ENCODE measurements at regions not wholly inside any gene's neighbourhood (a gene's known extent, or its start where the extent isn't known, plus 50 kb on each side); places are given as distances from the start of the nearest gene placed in this dataset.
A peak's percentile ranks its signal among the peaks of the same experiment; 100 is the strongest.

- H2BK20ac ChIP-seq (ENCODE audit: low read length) = peak overlapping the region; percentile 97
- no peak overlapping the region for H3K56ac ChIP-seq (replicated peaks; ENCODE audit: insufficient read length, low read depth, low read length)
- peaks cover 8 to 17% of the 10 kb centered on the region in 2 experiments for H3K9me3 ChIP-seq (ENCODE audit: insufficient read depth in 2 of 2, low read depth in 1 of 2, low read length in 1 of 2)
- no peak overlapping the region for H3K4ac ChIP-seq (replicated peaks; ENCODE audit: insufficient read length, low read depth, low read length)
- WGBS, 2 experiments (ENCODE audit: extremely low coverage in 1 of 2, insufficient coverage in 1 of 2, insufficient read length in 1 of 2, insufficient replicate concordance in 2 of 2, low coverage in 1 of 2, low lambda C conversion rate in 2 of 2, missing lambda C conversion rate in 1 of 2) = 91% methylated on average over 2 of the region's 2 CpGs; no CpG with 5 or more reads in 1 of the 2 experiments
- no peak overlapping the region for H3K18ac ChIP-seq (ENCODE audit: extremely low read depth, low read length)
- no peaks in the 10 kb centered on the region; a peak in 1 of 7 replicates for H3K27me3 ChIP-seq (replicated peaks in 1 of 4; ENCODE audit: control insufficient read depth in 3 of 4, extremely low read depth in 1 of 4, insufficient read depth in 3 of 4, low read length in 3 of 4)
- H3K9ac ChIP-seq (replicated peaks in 1 of 4; ENCODE audit: extremely low read depth in 1 of 4, low read depth in 3 of 4, low read length in 3 of 4) = no peak overlapping the region
- H2BK5ac ChIP-seq (ENCODE audit: low read depth, low read length) = no peak overlapping the region; the same call in none of the 2 replicates
- H4K8ac ChIP-seq (ENCODE audit: extremely low read depth, insufficient read depth, low read length) = no peak overlapping the region
- H4K5ac ChIP-seq (ENCODE audit: insufficient read length, low read depth, low read length) = no peak overlapping the region
- peak overlapping the region; percentile 52 for H4K91ac ChIP-seq (replicated peaks; ENCODE audit: insufficient read length, low read length)
- H2BK15ac ChIP-seq (ENCODE audit: low read length) = peak overlapping the region; percentile 62; the same call in 1 of the 2 replicates
- H3K36me3 ChIP-seq (ENCODE audit: control insufficient read depth in 2 of 4, insufficient read depth in 4 of 4, low read length in 3 of 4) = peaks cover 0 to 3% (median under 1%) of the 10 kb centered on the region in 4 experiments; a peak in 1 of 8 replicates
- no peak for FAIRE-seq
- no peak overlapping the region for H3K4me3 ChIP-seq (ENCODE audit: extremely low read depth in 1 of 4, insufficient read depth in 2 of 4, low read depth in 3 of 4, low read length in 4 of 4)
- no peaks in the 10 kb centered on the region for H3K23me2 ChIP-seq (ENCODE audit: low read depth, low read length)
- no peak overlapping the region for H3K14ac ChIP-seq (ENCODE audit: insufficient read length)
- no peak overlapping the region for H2BK120ac ChIP-seq (replicated peaks; ENCODE audit: low read depth, low read length)
- no peaks in the 10 kb centered on the region for H3K79me1 ChIP-seq (ENCODE audit: low read depth, low read length)
- peaks cover 0 to 3% (median 0%) of the 10 kb centered on the region in 4 experiments; a peak in 1 of 7 replicates for H3K4me1 ChIP-seq (replicated peaks in 1 of 4; ENCODE audit: control insufficient read depth in 3 of 4, insufficient read depth in 4 of 4, low read length in 3 of 4)
- POLR2A ChIA-PET (ENCODE audit: partially characterized antibody) = no interaction called here
- no peaks in the 10 kb centered on the region for H3K79me2 ChIP-seq (ENCODE audit: control insufficient read depth in 1 of 2, insufficient read depth in 2 of 2, low read length in 2 of 2)
- H3K23ac ChIP-seq (ENCODE audit: insufficient read length) = no peak overlapping the region
- 0 out of 2 replicates have a peak overlapping the region, but pooled peaks have one; percentile 43 for H2AFZ ChIP-seq (ENCODE audit: low read length)
- H3K4me2 ChIP-seq (ENCODE audit: insufficient read depth in 1 of 2, low read depth in 2 of 2, low read length in 2 of 2) = no peak overlapping the region
- H4K20me1 ChIP-seq (replicated peaks in 1 of 2; ENCODE audit: control insufficient read depth in 1 of 2, insufficient read depth in 2 of 2, low read length in 2 of 2) = no peaks in the 10 kb centered on the region
- H2AK5ac ChIP-seq (ENCODE audit: low read depth, low read length) = no peak overlapping the region
- CTCF ChIA-PET (ENCODE audit: partially characterized antibody) = interaction anchor here (0.6 to 0.8 kb wide), 3 partner anchors 18 to 141 kb away, joined by 3 to 4 read pairs (median 3); no protein-coding TSS in a partner anchor
- DNase-seq (ENCODE audit: low read depth in 1 of 2, low spot score in 2 of 2) = no peak
- no peak overlapping the region for H3K27ac ChIP-seq (ENCODE audit: low read depth, low read length)
- H2BK12ac ChIP-seq (ENCODE audit: low read depth, low read length) = peak overlapping the region; percentile 71; the same call in 1 of the 2 replicates
- TF ChIP-seq RNF2 (IDR thresholded peaks at IDR 0.05; ENCODE audit: borderline replicate concordance, low read depth, low read length, missing control alignments, poor library complexity, severe bottlenecking) (no peak), SP4 (IDR thresholded peaks at IDR 0.05; ENCODE audit: low read length) (no peak), TBP (IDR thresholded peaks at IDR 0.05; ENCODE audit: low read depth, low read length) (no peak), SIRT6 (IDR thresholded peaks at IDR 0.05; ENCODE audit: low read length) (no peak), ASH2L (IDR thresholded peaks at IDR 0.05; ENCODE audit: low read length) (no peak), SP2 (IDR thresholded peaks at IDR 0.05; ENCODE audit: low read length) (no peak), CEBPB (IDR thresholded peaks at IDR 0.05; ENCODE audit: low read depth, low read length) (no peak), CTBP2 (IDR thresholded peaks at IDR 0.05; ENCODE audit: borderline replicate concordance, insufficient read depth, insufficient read length, low read length) (no peak), JUND (IDR thresholded peaks at IDR 0.05; ENCODE audit: low read length) (no peak), TAF1 (IDR thresholded peaks at IDR 0.05; ENCODE audit: low read depth, low read length) (no peak), BRCA1 (IDR thresholded peaks at IDR 0.05; ENCODE audit: low read depth, low read length) (no peak), TAF7 (optimal IDR thresholded peaks at IDR 0.05; ENCODE audit: borderline replicate concordance, low read depth, low read length) (no peak)
- TF ChIP-seq, protein P1, sequence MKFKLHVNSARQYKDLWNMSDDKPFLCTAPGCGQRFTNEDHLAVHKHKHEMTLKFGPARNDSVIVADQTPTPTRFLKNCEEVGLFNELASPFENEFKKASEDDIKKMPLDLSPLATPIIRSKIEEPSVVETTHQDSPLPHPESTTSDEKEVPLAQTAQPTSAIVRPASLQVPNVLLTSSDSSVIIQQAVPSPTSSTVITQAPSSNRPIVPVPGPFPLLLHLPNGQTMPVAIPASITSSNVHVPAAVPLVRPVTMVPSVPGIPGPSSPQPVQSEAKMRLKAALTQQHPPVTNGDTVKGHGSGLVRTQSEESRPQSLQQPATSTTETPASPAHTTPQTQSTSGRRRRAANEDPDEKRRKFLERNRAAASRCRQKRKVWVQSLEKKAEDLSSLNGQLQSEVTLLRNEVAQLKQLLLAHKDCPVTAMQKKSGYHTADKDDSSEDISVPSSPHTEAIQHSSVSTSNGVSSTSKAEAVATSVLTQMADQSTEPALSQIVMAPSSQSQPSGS (IDR thresholded peaks at IDR 0.05; ENCODE audit: low read length) = no peak
Observed at GRCh38 chr10:21423338-21423737, 102.1 kb downstream of the SKIDA1 start.
